Loucy (cell line): ENCODE measurements at regions not wholly inside any gene's neighbourhood (a gene's known extent, or its start where the extent isn't known, plus 50 kb on each side); places are given as distances from the start of the nearest gene placed in this dataset.

Source experiments
- H2AFZ ChIP-seq: fragments of 200-600 bp; sonication (generic); 2 replicates; pipeline ENCODE4 v1.6.0; 2016; ENCODE audit warnings: antibody characterized with exemption, mild to moderate bottlenecking, low read length, moderate library complexity
- H3F3A ChIP-seq: fragments of 200-600 bp; 2 replicates; pipeline ENCODE4 v1.6.0; 2016; ENCODE audit warnings: antibody characterized with exemption, low read depth, mild to moderate bottlenecking
- H3K27me3 ChIP-seq: fragments of 200-600 bp; sonication (generic); 2 replicates; pipeline ENCODE4 v1.6.1; 2014; ENCODE audit warnings: low read length, mild to moderate bottlenecking; ENCODE audit not compliant: insufficient read depth, poor library complexity, severe bottlenecking
- H3K36me3 ChIP-seq: fragments of 200-600 bp; sonication (generic); 2 replicates; pipeline ENCODE4 v1.6.1; 2016; ENCODE audit warnings: low read length; ENCODE audit not compliant: insufficient read depth
- H3K4me1 ChIP-seq: fragments of 200-600 bp; sonication (generic); 2 replicates; pipeline ENCODE4 v1.5.1; 2014; ENCODE audit warnings: low read length, mild to moderate bottlenecking; ENCODE audit not compliant: insufficient read depth, poor library complexity, severe bottlenecking
- H3K4me2 ChIP-seq: fragments of 200-600 bp; sonication (generic); 2 replicates; pipeline ENCODE4 v1.6.0; 2014; ENCODE audit warnings: antibody characterized with exemption, low read length, low read depth, mild to moderate bottlenecking; ENCODE audit not compliant: poor library complexity, severe bottlenecking
- H3K4me3 ChIP-seq: fragments of 200-600 bp; sonication (generic); 2 replicates; pipeline ENCODE4 v1.5.1; 2014; ENCODE audit warnings: low read length, mild to moderate bottlenecking, mixed read lengths; ENCODE audit not compliant: poor library complexity, severe bottlenecking
- H3K79me2 ChIP-seq: fragments of 200-600 bp; sonication (generic); 2 replicates; pipeline ENCODE4 v1.6.1; 2014; ENCODE audit warnings: low read length; ENCODE audit not compliant: insufficient read depth
- H3K9ac ChIP-seq: fragments of 200-600 bp; sonication (generic); 2 replicates; pipeline ENCODE4 v1.6.0; 2014; ENCODE audit warnings: mild to moderate bottlenecking, low read depth, low read length, moderate library complexity; ENCODE audit not compliant: poor library complexity, severe bottlenecking
- H3K9me2 ChIP-seq: fragments of 200-600 bp; sonication (generic); replicated peaks from 2 replicates; pipeline ENCODE4 v1.6.1; 2016; ENCODE audit warnings: low read depth, low read length, mixed read lengths
- H3K9me3 ChIP-seq: fragments of 200-600 bp; sonication (generic); 2 replicates; pipeline ENCODE4 v1.6.1; 2014; ENCODE audit warnings: mild to moderate bottlenecking, antibody characterized with exemption, low read length, low read depth; ENCODE audit not compliant: insufficient read depth
- H4K20me1 ChIP-seq: fragments of 200-600 bp; sonication (generic); 2 replicates; pipeline ENCODE4 v1.6.0; 2014; ENCODE audit warnings: antibody characterized with exemption, low read length, mild to moderate bottlenecking; ENCODE audit not compliant: insufficient read depth, poor library complexity, severe bottlenecking
- CTCF ChIP-seq: fragments of 200-600 bp; sonication (generic); conservative IDR thresholded peaks from 2 replicates; pipeline ENCODE4 v1.5.1; 2014; ENCODE audit warnings: mild to moderate bottlenecking, antibody characterized with exemption, low read length
- EZH2phosphoT487 ChIP-seq: fragments of 200-600 bp; IDR thresholded peaks from 2 replicates; pipeline ENCODE4 v1.6.1; 2018; ENCODE audit warnings: antibody characterized with exemption, mild to moderate bottlenecking, moderate library complexity, borderline replicate concordance

GRCh38 chr14:38342803-38343202 lies 86.9 kb upstream of the CLEC14A start:
- no peaks in the 10 kb centered on the region for H3K79me2 ChIP-seq
- no peaks in the 10 kb centered on the region for H3K4me1 ChIP-seq
- H3K9me2 ChIP-seq, result no peaks in the 10 kb centered on the region
- no peak overlapping the region for H3K9ac ChIP-seq
- no peak overlapping the region for H2AFZ ChIP-seq
- H3F3A ChIP-seq, result no peaks in the 10 kb centered on the region
- H3K36me3 ChIP-seq, result no peaks in the 10 kb centered on the region
- H3K9me3 ChIP-seq, result no peaks in the 10 kb centered on the region
- H3K4me3 ChIP-seq, result no peak overlapping the region
- no peak overlapping the region for H3K4me2 ChIP-seq
- TF ChIP-seq EZH2phosphoT487 (no peak), CTCF (no peak)
- H4K20me1 ChIP-seq, result no peaks in the 10 kb centered on the region
- H3K27me3 ChIP-seq, result no peaks in the 10 kb centered on the region

GRCh38 chr14:38339696-38340095 lies 83.8 kb upstream of the CLEC14A start:
- no peak overlapping the region for H3K9ac ChIP-seq
- H2AFZ ChIP-seq, result no peak overlapping the region
- TF ChIP-seq CTCF (no peak), EZH2phosphoT487 (no peak)

GRCh38 chr14:38336298-38336697 lies 80.4 kb upstream of the CLEC14A start:
- no peak overlapping the region for H3K4me3 ChIP-seq
- H2AFZ ChIP-seq, result no peak overlapping the region
- H3F3A ChIP-seq, result no peaks in the 10 kb centered on the region
- no peaks in the 10 kb centered on the region for H3K9me2 ChIP-seq
- H3K36me3 ChIP-seq, result no peaks in the 10 kb centered on the region
- TF ChIP-seq CTCF (no peak), EZH2phosphoT487 (no peak)
- no peaks in the 10 kb centered on the region for H3K79me2 ChIP-seq
- no peaks in the 10 kb centered on the region for H3K4me1 ChIP-seq
- H3K9ac ChIP-seq, result no peak overlapping the region
- H3K9me3 ChIP-seq, result no peaks in the 10 kb centered on the region
- no peaks in the 10 kb centered on the region for H4K20me1 ChIP-seq
- H3K4me2 ChIP-seq, result no peak overlapping the region
- H3K27me3 ChIP-seq, result no peaks in the 10 kb centered on the region

More at GRCh38 chr14:38339696-38340095, 83.8 kb upstream of the CLEC14A start:
- no peaks in the 10 kb centered on the region for H3F3A ChIP-seq
- no peaks in the 10 kb centered on the region for H3K27me3 ChIP-seq
- H3K9me3 ChIP-seq, result no peaks in the 10 kb centered on the region
- no peaks in the 10 kb centered on the region for H4K20me1 ChIP-seq
- no peaks in the 10 kb centered on the region for H3K9me2 ChIP-seq
- H3K36me3 ChIP-seq, result no peaks in the 10 kb centered on the region
- H3K4me1 ChIP-seq, result no peaks in the 10 kb centered on the region
- no peak overlapping the region for H3K4me3 ChIP-seq
- H3K4me2 ChIP-seq, result no peak overlapping the region
- no peaks in the 10 kb centered on the region for H3K79me2 ChIP-seq
